HG03135 (cell line): ENCODE measurements at regions not wholly inside any gene's neighbourhood (a gene's known extent, or its start where the extent isn't known, plus 50 kb on each side); places are given as distances from the start of the nearest gene placed in this dataset.
"Not testable (repeated sequence)": the region's sequence is repeated elsewhere in the genome, so short reads cannot be mapped to it uniquely, and the experiment has no call there.

Source experiments
- ATAC-seq: cut with Tn5 transposase; IDR thresholded peaks from one replicate; pipeline ENCODE4 v1.9.1; 2021; ENCODE audit warnings: mild to moderate bottlenecking, moderate library complexity; ENCODE audit not compliant: unreplicated experiment

DNA sequence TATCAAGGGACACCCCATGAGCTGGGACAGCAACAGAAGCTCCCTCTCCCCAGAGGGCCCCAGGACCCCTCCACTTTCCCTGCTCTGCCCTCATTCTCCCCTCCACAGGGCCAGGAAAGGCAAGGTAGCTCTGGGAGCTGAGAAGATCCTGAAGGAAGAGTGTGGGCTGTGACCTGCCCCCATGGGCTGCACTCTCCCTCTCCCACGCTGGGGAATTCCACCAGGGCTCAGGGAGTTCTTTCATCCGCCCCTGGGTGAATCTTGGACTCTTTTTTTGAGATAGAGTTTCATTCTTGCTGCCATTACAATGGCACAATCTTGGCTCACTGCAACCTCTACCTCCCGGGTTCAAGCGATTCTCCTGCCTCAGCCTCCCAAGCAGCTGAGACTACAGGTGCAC, 73.8 kb downstream of the C9orf50 start:
- no peak for ATAC-seq

GRCh38 chr9:129545876-129546275, 75.0 kb downstream of the C9orf50 start:
- ATAC-seq: not testable (repeated sequence)

- no peak for ATAC-seq
These were observed 76.1 kb downstream of the C9orf50 start for GRCh38 chr9:129544761-129545160.

DNA sequence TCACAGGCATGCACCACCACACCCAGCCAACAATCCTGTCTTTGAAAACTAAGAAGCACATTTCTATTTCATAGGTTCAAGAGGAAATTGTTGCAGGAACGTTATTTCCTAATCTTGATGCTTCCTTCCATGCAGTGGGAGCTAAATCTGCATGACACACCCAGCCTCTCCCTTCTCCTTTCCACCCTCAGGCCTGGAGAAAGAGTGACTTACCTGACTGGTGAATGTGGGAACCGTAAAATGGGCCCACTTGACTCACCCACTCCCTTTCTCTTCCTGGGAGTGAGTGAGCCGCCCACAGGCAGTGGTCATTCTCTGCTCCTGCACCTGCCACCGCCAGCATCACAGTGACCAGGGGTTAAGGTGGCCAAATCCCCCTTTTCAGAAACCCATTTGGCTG, 78.2 kb downstream of the C9orf50 start:
- no peak for ATAC-seq

DNA sequence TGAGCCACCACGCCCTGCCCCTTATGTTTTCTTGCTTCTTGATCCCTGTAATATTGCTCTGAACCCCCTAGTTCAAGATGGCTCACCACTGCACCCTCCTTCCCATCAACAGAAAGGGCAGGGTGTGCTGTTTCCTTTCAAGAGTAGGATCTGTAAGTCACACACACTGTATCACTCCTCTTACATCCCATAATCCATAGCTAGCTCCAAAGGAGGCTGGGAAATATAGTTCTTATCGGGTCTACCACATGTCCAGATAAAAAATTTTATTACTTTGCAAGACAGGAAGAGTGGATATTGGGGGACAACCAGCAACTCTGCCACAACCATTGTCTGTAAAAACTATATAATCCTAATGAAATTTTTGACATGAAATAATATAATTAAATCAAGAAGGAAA, 79.6 kb downstream of the C9orf50 start:
- no peak for ATAC-seq

DNA sequence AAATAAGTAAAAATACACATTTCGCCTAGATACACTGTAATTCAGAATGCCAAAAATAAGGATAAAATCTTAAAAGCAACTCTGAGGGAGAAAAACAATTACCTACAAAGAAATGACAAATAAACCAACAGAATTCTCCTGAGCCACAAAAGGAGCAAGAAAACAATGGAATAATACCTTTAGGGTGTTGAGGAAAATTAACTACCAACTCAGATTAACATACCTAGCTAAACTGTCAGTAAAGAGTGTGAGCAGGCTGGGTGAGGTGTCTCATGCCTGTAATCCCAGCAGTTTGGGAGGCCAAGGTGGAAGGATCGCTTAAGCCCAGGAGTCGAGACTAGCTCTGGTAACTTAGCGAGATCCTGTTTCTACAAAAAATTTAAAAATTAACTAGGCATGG, 81.5 kb downstream of the C9orf50 start:
- no peak for ATAC-seq

- not testable (repeated sequence) for ATAC-seq
These were observed 89.0 kb downstream of the C9orf50 start for GRCh38 chr9:129531860-129532402.

DNA sequence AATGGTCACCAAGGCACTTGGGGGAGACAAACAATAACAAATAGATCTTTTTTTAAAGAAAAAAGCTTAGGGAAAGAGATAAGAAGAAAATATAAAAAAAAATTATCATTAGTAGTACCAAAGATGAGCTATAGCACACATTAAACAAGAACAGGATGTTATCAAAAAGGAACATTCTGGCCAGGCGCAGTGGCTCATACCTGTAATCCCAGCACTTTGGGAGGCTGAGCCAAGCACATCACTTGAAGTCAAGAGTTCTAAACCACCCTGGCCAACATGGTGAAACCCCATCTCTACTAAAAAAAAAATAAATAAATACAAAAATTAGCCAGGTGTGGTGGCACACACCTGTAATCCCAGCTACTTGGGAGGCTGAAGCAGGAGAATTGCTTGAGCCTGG, 92.9 kb downstream of the C9orf50 start:
- not testable (repeated sequence) for ATAC-seq

- ATAC-seq: no peak
These were observed 95.2 kb downstream of the C9orf50 start for GRCh38 chr9:129525656-129526196.

GRCh38 chr9:129524582-129525270, 96.2 kb downstream of the C9orf50 start:
- ATAC-seq: no peak

DNA sequence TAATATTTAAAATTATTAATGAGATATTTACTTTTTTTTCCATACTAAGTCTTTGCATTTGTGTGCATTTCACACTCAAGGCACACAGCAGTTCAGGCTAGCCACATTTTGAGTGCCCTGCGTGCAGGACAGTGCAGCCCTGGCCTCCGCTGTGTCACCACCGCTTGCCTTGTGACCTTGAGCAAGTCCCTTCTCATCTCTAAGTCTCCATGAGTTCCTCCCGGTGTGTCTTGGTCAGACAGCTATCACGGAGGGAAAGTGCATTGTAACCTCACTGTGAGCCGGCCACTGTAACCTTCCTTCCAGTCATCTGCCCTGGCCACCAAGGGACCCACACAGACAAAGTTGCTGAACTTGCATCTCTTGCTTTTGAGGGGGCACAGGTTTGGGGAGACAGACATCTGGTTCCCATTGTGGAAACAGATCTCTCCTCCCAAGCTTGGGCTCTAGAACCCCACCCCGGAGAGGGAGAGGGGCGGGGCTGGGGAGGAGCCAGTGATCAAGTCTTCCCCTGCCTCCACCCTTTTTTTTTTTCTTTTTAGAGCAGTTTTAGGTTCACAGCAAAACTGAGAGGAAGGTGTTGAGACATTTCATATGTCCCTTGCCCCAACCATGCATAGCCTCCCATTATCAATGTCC, 96.8 kb downstream of the C9orf50 start:
- ATAC-seq: no peak

DNA sequence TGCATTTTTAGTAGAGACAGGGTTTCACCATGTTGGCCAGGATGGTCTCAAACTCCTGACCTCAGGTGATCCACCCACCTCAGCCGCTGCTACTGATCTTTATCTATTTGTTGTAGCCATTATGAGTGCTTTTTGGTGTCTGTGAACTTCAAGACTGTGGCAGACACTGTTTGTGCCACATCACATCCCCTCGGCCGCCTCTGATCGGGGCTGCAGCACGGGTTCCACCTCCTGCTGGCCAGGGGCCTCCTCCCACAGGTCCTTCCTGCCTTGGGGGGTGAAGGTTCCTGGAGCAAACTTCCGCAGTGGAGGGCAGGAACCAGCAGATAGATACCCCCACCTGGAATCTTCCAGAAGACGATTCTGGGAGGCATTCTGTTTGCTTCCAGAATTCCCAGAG, 98.5 kb downstream of the C9orf50 start:
- ATAC-seq: no peak

DNA sequence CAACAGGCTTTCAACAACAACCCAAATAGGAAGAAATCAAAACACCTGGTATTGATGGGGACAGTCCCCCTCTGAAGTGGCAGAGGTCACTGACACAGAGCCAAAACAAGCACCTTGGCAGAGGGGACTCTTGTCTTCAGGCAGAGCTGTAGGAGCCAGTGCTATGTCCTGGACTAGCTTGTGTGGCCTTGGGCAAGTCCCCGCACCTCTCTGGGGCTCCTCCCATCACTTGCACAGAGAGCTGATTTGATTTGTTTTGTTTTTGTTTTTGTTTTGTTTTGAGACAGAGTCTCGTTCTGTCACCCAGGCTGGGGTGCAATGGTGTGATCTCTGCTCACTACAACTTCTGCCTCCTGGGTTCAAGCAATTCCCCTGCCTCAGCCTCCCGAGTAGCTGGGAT, 100.8 kb downstream of the C9orf50 start:
- no peak for ATAC-seq

DNA sequence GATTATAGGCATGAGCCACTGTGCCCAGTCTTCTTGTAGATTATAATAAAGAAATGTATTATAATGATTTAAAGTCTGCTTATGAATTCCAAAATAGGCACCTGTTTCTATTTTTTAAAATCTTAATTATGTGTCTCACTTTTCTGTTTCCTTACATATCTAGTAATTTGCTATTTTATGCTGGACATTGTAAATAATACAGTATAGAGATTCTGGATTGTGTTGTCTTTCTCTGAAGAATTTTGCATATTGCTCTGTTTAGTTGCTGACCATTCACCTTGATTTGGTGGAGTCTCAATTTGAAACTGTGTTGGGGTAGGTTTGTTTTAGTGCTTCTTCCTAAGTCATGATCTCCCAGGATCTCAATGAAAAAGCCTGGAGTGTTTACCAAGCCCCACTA, 102.8 kb downstream of the C9orf50 start:
- no peak for ATAC-seq

GRCh38 chr9:129517006-129517405, 103.9 kb downstream of the C9orf50 start:
- ATAC-seq: no peak

DNA sequence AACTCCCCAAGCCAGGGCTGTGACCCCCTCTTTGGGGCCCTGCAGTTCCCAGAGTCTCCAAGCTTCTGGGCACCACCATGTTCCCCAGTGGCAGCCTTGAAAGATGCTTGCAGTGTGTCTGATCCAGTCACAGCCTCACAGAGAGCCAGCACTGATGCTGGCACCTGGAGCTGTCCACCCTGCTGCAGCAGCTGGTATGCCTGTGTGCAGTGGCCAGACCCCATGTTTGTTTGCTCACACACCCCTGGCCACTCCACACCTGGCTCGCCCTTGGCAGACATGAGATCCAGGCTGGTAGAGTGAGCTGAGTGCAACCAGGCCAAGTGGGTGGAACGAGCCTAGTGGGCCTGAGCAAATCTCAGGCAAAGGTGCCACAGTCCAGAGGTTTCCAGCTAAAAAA, 106.0 kb downstream of the C9orf50 start:
- ATAC-seq: no peak

DNA sequence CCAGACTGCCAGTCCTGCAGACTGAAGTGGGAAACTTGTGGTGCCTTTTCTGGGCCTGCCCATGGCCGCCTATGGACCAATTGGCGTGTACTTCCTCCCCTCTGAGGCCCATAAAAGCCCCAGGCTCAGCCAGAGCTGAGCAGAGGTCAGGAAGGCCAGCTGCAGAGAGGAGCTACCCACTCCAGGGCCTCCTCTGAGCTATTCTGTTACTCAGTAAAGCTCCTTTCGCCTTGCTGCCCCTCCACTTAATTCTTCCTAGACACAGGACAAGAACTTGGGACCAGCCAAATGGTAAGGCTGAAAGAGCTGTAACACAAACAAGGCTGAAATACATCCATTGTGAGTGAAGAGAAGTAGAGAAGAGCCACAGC, 106.4 kb downstream of the C9orf50 start:
- no peak for ATAC-seq

- no peak for ATAC-seq
These were observed 106.9 kb downstream of the C9orf50 start for GRCh38 chr9:129513856-129514496.

GRCh38 chr9:129513282-129513681, 107.6 kb downstream of the C9orf50 start:
- ATAC-seq: no peak

- no peak for ATAC-seq
These were observed 109.5 kb downstream of the C9orf50 start for GRCh38 chr9:129511285-129511900.

DNA sequence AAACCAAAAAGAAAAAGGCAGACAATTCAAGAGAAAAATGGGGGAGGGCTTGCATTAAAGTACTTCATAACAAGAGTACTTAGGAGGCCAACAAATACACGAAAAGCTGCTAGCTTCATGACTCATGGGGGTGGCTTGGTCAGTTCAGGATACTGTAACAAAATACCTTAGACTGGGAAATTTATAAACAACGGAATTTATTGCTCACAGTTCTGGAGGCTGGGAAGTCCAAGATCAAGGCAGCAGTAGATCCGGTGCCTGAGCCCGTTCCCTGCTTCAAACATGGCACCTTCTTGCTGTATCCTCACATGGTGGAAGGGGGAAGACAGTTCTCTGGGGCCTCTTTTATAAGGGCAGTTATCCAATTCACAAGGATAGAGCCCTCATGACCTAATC, 111.4 kb downstream of the C9orf50 start:
- no peak for ATAC-seq
